Fibroblast of pulmonary artery (primary cell): ENCODE measurements at regions not wholly inside any gene's neighbourhood (a gene's known extent, or its start where the extent isn't known, plus 50 kb on each side); places are given as distances from the start of the nearest gene placed in this dataset.

ENCODE experiments used
- DNase-seq: peaks from one replicate; pipeline ENCODE4 v3.0.0-alpha.2; 2010; ENCODE audit warnings: low read depth
- H3K4me3 ChIP-seq: replicated peaks from 2 replicates; pipeline ENCODE4 v1.5.1; 2011; ENCODE audit warnings: low read depth, mild to moderate bottlenecking, control low read depth, low read length, moderate library complexity
- TF ChIP-seq, protein P1 (sequence below): IDR thresholded peaks from 2 replicates; pipeline ENCODE4 v1.5.1; 2011; ENCODE audit warnings: mild to moderate bottlenecking, control low read depth, low read length, inconsistent platforms; ENCODE audit errors: missing control alignments

DNA sequence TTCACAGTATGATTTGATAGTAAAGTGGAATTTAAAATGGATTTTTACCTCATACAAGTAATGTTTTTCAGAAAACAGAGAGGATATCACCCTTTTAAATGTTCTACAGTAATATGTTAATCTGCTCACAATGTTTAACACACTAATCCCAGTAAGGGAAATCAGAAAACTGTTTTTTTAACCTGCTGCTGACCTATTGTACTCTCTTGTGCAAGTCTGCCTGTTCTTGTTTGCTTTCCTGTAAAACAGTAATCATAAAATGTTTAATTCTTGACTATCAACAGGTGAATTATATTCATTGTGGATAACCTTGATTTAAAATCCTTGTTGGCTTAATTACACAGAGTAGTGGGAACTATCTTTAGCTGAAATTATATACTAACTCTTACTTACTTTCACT, 126.4 kb downstream of the GNAT3 start:
- peak; percentile 54 for DNase-seq
- TF ChIP-seq, protein P1, sequence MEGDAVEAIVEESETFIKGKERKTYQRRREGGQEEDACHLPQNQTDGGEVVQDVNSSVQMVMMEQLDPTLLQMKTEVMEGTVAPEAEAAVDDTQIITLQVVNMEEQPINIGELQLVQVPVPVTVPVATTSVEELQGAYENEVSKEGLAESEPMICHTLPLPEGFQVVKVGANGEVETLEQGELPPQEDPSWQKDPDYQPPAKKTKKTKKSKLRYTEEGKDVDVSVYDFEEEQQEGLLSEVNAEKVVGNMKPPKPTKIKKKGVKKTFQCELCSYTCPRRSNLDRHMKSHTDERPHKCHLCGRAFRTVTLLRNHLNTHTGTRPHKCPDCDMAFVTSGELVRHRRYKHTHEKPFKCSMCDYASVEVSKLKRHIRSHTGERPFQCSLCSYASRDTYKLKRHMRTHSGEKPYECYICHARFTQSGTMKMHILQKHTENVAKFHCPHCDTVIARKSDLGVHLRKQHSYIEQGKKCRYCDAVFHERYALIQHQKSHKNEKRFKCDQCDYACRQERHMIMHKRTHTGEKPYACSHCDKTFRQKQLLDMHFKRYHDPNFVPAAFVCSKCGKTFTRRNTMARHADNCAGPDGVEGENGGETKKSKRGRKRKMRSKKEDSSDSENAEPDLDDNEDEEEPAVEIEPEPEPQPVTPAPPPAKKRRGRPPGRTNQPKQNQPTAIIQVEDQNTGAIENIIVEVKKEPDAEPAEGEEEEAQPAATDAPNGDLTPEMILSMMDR = no peak
- no peak overlapping the region for H3K4me3 ChIP-seq

DNA sequence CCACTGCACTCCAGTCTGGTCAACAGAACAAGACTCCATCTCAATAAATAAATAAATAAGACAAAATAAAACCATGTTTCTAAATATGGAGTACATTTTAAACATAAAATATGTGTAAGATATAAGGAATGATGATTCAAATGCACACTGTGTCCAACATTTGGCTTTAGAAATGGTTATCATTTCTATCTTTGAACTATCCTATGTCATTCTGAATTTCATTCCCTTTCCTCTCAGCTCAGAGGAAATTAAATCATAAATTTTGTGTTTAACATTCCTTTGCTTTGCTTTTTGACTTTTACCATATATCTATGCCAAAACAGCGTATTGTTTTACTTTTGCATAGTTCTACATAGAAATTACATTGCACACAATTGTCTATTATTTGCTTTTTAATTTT, 130.9 kb downstream of the GNAT3 start:
- no peak overlapping the region for H3K4me3 ChIP-seq
- TF ChIP-seq, protein P1 = no peak
- no peak for DNase-seq

GRCh38 chr7:80379034-80379982, 132.6 kb downstream of the GNAT3 start:
- TF ChIP-seq, protein P1 = no peak
- H3K4me3 ChIP-seq = no peak overlapping the region
- DNase-seq = peak; percentile 69

- DNase-seq = no peak
- H3K4me3 ChIP-seq = no peak overlapping the region
- TF ChIP-seq, protein P1 = no peak
Measured at GRCh38 chr7:80374321-80374720, 137.5 kb downstream of the GNAT3 start.

- TF ChIP-seq, protein P1 = no peak
- DNase-seq = no peak
- H3K4me3 ChIP-seq = no peak overlapping the region
Measured at GRCh38 chr7:80373429-80374032, 138.3 kb downstream of the GNAT3 start.

- H3K4me3 ChIP-seq = no peak overlapping the region
- DNase-seq = peak; percentile 48
- TF ChIP-seq, protein P1 = no peak
Measured at GRCh38 chr7:80372415-80372814, 139.4 kb downstream of the GNAT3 start.

- TF ChIP-seq, protein P1 = no peak
Measured at GRCh38 chr7:80370587-80370986, 141.3 kb downstream of the GNAT3 start.

More at GRCh38 chr7:80370587-80370986, 141.3 kb downstream of the GNAT3 start:
- no peak for DNase-seq
- no peak overlapping the region for H3K4me3 ChIP-seq
